ENCODE measurements at regions not wholly inside any gene's neighbourhood (a gene's known extent, or its start where the extent isn't known, plus 50 kb on each side); places are given as distances from the start of the nearest gene placed in this dataset.

DNA sequence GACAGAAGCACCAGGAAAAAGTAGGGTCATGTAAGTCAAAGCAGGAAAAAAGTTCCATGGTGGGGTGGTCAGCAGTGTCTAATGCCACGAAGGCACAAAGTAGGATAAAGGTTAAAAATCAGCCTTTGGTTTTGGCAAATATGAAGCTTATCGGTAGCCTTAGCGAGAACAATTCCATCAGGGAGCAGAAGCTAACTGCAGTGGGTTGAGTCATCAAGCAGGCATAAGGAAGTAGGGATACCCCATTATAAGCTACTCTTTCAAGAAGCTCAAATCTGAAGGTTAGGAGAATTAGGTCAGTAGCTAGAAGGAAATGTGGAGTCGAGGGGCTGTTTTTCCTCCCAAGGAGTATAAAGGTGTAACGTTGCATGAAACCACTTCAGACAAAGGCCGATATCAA lies 57.5 kb upstream of the USPL1 start:
- no peak for TF ChIP-seq CTCF (IDR thresholded peaks at IDR 0.05; ENCODE audit: insufficient read depth, low read length, poor library complexity, severe bottlenecking)
- no peak for DNase-seq (ENCODE audit: extremely low read depth, insufficient read length)
- Histone ChIP-seq H3K36me3 (ENCODE audit: control insufficient read depth, insufficient read depth, low read length) (no peaks in the 10 kb centered on the region), H3K4me3 (replicated peaks; ENCODE audit: low read depth, low read length) (no peak overlapping the region), H3K27me3 (replicated peaks; ENCODE audit: control insufficient read depth, insufficient read depth, low read length) (no peaks in the 10 kb centered on the region; the same call in 1 of the 2 replicates)

DNA sequence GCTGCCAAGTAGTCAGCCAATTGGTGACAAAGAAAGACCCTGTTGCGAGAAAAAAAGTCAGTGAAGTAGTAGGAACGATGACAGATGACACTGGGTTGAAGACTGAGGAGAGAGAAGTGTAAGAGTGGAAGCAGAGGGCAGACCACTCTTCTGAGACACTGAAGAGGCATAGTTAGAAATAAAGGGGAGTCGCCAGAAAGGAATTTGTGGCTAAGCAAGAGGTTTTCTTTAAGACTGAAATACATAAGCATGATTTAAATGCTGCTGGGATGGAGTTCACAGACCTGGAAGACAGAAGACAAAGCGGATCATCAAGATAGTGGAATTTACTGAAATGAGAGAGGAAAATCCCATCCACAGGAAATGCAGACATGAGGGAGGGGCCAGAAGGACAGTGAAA lies 56.2 kb upstream of the USPL1 start:
- DNase-seq (ENCODE audit: extremely low read depth, insufficient read length): no peak
- Histone ChIP-seq H3K4me3 (replicated peaks; ENCODE audit: low read depth, low read length) (no peak overlapping the region), H3K36me3 (ENCODE audit: control insufficient read depth, insufficient read depth, low read length) (no peaks in the 10 kb centered on the region), H3K27me3 (replicated peaks; ENCODE audit: control insufficient read depth, insufficient read depth, low read length) (no peaks in the 10 kb centered on the region; the same call in 1 of the 2 replicates)
- no peak for TF ChIP-seq CTCF (IDR thresholded peaks at IDR 0.05; ENCODE audit: insufficient read depth, low read length, poor library complexity, severe bottlenecking)

GRCh38 chr13:30564489-30564888 lies 53.2 kb upstream of the USPL1 start:
- Histone ChIP-seq H3K36me3 (ENCODE audit: control insufficient read depth, insufficient read depth, low read length) (no peaks in the 10 kb centered on the region), H3K27me3 (replicated peaks; ENCODE audit: control insufficient read depth, insufficient read depth, low read length) (no peaks in the 10 kb centered on the region; the same call in 1 of the 2 replicates), H3K4me3 (replicated peaks; ENCODE audit: low read depth, low read length) (no peak overlapping the region)
- TF ChIP-seq CTCF (IDR thresholded peaks at IDR 0.05; ENCODE audit: insufficient read depth, low read length, poor library complexity, severe bottlenecking): no peak
- DNase-seq (ENCODE audit: extremely low read depth, insufficient read length): no peak

DNA sequence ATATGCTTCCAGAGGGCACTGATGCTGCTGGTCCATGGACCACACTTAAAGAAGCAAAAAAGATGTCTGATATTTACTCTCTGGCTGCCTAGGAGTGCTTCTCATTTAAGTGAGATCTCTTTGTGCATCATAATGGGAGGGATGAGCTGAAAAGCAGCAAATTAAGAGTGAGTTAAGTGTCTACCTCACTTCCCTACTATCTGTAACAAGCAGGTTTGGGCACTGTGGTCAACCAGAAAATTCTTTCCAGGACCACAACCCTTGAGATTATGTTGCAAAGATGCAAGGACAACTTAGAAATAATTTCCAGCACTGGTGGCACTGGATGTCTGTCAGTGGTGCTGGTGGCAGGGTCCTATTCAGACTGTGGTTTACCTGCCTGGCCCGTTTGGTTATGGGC lies 52.1 kb upstream of the USPL1 start:
- Histone ChIP-seq H3K36me3 (ENCODE audit: control insufficient read depth, insufficient read depth, low read length) (no peaks in the 10 kb centered on the region), H3K27me3 (replicated peaks; ENCODE audit: control insufficient read depth, insufficient read depth, low read length) (no peaks in the 10 kb centered on the region), H3K4me3 (replicated peaks; ENCODE audit: low read depth, low read length) (no peak overlapping the region)
- DNase-seq (ENCODE audit: extremely low read depth, insufficient read length): no peak
- TF ChIP-seq CTCF (IDR thresholded peaks at IDR 0.05; ENCODE audit: insufficient read depth, low read length, poor library complexity, severe bottlenecking): no peak

GRCh38 chr13:30567072-30567471 lies 50.6 kb upstream of the USPL1 start:
- DNase-seq (ENCODE audit: extremely low read depth, insufficient read length): no peak
- no peaks in the 10 kb centered on the region for H3K36me3 ChIP-seq (ENCODE audit: control insufficient read depth, insufficient read depth, low read length)
- no peak for TF ChIP-seq CTCF (IDR thresholded peaks at IDR 0.05; ENCODE audit: insufficient read depth, low read length, poor library complexity, severe bottlenecking)
- no peak overlapping the region for H3K4me3 ChIP-seq (replicated peaks; ENCODE audit: low read depth, low read length)
- H3K27me3 ChIP-seq (replicated peaks; ENCODE audit: control insufficient read depth, insufficient read depth, low read length): no peaks in the 10 kb centered on the region
